Lower leg skin (tissue), 3 donors: ENCODE measurements at regions not wholly inside any gene's neighbourhood (a gene's known extent, or its start where the extent isn't known, plus 50 kb on each side); places are given as distances from the start of the nearest gene placed in this dataset.

ENCODE experiments used
- CTCF ChIP-seq, 3 donors: fragments of 450-650 bp; IDR thresholded peaks; one replicate each; pipeline ENCODE4 v1.5.1; 2016; ENCODE audit warnings: antibody characterized with exemption in 3 of 3, mild to moderate bottlenecking in 3 of 3, moderate library complexity in 2 of 3
- POLR2A ChIP-seq, 2 donors: fragments of 450-650 bp; IDR thresholded peaks; one replicate each; pipeline ENCODE4 v1.6.1; 2016 to 2017; ENCODE audit warnings: antibody characterized with exemption in 2 of 2, mild to moderate bottlenecking in 1 of 2, moderate library complexity in 1 of 2

GRCh38 chr20:54772893-54773642 is 297.7 kb downstream of the DOK5 start:
- TF ChIP-seq CTCF (IDR thresholded peaks at IDR 0.05): no peak
- no peak for TF ChIP-seq POLR2A (IDR thresholded peaks at IDR 0.05)
